ENCODE measurements at regions not wholly inside any gene's neighbourhood (a gene's known extent, or its start where the extent isn't known, plus 50 kb on each side); places are given as distances from the start of the nearest gene placed in this dataset.
A peak's percentile ranks its signal among the peaks of the same experiment; 100 is the strongest.

DNA sequence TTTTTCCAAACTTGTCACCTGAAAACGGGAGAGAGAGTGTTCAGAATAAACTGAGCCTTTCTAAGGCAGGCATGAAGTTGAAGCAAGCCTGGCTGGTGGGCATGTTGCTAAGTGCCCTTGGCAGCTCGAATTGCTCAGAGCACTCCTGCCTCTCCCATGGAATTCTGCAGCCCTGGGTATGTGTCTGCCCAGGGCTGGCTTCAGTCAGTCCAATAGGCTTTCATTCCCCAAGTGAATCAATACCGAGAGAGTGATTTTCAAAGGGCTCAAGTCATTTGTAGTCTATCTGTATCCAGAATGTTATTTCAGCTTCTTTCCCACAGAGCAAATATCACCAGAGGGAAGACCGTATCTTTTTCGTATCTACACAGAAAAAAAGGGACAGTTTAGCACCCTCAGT, 415.5 kb upstream of the COBL start:
- DNase-seq = no peak

DNA sequence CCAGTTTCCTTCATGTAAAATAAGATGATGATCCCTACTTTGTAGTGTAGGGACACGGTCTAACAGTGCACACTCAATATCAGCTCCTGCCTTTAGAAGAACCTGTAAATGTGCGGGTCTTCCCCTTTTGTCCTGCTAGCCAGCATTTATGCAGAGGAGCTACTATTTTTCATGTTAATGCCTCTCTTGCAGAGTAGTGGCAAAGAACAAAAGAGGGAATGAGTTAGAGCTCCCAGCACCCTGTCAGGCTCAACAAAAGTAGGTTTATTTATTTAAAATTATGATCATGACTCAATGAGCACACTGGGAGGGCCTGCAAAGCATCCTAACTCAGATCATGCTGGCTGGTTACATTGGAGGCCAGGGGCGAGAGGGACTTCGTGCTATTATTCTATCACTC, 414.5 kb upstream of the COBL start:
- no peak for DNase-seq

DNA sequence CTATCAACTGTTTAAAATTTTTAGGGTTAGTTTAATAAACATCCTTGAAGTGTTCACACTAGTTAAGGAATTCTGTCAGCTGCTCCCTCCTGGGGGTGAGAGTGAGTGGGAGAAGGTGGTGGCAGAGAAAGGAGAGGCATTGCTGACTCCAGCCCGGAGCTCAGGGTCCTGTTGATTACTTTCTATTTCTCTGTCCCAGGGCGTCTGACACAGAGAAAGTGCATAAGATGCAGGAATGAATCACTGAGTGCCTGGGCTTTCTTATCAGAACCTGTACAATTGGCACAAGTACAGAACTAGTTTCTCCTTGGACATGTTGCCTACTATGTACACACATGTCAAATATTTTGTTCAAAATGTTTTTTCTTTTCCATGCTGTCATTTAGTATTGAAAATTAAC, 410.8 kb upstream of the COBL start:
- no peak for DNase-seq

DNA sequence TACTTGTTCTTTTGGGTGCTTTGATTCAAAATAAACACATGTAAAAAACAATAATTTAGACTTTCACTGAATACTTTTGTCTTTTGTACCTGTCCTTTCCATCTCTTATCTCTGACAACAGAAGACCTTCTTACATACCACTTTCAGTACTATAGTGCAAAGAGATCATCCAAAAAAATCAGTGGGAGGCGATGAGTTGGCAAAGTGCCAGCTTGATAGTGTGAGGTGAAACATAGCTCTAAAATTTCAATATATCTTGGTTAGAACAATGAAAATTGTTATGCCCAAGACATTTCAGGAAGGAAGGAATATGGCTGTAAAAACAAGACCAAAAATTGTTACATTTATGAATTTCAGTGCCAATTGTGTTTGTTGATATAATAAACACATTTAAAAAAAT, 390.2 kb upstream of the COBL start:
- DNase-seq = no peak

DNA sequence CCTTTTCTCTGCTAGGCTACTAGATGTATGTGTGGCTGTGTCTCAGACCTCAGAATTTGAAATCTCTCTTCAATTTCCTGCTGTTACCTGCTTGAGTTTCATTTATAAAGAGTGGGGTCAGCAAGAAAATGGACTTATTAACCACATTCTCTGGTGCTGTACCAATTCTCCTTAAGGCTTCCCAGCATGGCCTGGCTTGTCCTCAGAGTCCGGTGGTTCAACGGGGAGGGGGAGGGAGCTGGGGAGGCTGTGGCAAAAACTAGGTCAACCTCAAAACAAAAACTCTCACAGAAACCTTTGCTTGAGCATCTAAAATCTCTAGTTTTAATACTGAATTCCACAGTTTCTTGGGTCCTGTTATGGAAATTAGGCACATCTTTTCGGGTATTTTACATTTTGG, 389.1 kb upstream of the COBL start:
- DNase-seq = no peak

DNA sequence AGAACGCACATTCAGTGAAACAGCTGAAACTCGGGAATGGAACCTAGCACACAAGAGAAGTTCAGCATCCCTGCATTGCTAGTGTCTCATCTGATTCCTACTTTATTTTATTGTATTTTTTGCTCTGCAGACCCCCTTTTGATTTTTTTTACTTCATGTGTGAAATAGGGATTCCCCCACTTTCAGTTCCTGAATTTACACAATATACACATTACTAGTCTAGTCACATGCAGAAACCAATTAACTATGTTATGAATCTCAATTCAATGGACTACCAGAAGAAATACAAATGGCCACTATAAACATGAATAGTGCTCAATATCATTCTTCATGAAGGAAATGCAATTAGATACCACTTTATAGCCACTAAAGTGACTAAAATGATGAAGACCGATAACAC, 386.1 kb upstream of the COBL start:
- DNase-seq = no peak

DNA sequence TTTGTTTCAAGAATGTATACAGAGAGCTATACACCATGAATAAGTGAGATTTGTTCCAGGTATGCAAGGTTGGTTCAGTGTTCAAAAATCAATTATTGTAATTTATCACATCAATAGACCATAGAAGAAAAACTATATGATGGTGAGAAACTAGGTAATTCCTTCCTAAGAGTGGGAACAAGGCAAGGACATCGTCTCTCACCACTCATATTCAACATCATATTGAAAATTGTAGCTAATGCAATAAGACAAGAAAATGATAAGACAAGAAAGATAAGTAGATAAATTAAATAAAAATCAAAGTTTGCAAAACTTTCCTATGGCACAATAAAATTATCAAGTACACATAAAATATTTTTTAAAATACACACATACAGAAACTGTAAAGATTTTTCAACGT, 385.3 kb upstream of the COBL start:
- DNase-seq = no peak

DNA sequence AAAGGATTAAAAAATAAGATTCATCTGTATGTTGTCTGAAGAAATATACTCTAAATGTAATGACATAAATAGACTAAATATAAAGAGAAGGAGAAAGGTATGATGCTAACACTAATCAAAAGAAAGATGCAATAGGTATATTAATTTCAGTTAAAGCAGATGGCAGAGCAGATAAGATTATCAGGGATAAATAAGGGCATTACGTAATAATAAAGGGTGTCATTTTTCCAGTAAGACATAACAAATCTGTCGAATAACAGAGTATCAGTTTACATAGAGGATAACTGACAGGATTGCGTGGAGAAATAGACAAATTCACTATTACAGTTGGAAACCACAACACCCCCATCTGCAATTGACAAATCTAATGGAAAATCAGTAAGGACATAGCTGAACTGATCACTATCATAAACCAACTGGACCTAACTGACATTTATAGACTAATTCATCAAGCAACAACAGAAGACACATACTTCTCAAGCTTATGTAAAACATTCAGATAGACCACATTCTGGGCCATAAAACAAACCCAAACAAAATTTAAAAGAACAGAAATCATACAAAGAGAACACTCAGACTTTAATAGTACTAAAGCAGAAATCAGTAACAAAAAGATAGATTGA, 384.1 kb upstream of the COBL start:
- no peak for DNase-seq

DNA sequence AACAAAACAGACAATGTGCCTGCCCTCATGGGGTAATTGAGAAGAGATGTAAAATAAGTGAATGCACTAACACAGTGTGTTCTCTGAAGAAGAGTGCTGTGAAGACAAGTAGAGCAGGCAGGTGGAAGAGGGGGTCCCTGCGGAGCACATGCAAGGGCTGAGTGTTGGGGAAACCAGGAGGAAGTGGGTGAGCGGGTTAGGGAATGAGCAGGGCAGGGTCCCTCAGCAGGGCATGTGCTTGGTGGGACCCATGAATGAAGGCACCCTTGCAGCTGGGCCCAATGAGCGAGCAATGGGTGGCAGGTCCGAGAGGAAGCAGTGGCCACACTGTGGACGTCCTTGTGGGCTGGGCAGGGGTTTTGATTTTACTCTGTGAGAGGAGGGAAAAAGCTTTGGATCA, 376.6 kb upstream of the COBL start:
- DNase-seq = no peak

DNA sequence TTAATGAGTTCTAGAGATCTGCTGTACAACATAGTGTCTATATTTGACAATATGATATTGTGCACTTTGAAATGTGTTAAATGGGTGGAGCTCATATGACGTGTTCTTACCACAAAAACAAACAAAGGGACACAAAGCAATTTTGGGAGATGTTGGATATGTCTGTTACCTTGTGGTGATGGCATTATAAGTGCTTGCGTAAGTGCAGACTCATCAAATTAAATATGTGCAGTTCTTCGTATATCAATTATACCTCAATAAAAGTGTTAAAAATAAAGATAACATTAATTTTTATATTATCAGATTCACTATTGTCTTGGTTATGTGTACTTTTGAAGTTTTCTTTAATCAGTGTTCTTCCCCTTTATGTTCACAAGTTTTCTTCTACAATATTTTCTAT, 372.9 kb upstream of the COBL start:
- no peak for DNase-seq

DNA sequence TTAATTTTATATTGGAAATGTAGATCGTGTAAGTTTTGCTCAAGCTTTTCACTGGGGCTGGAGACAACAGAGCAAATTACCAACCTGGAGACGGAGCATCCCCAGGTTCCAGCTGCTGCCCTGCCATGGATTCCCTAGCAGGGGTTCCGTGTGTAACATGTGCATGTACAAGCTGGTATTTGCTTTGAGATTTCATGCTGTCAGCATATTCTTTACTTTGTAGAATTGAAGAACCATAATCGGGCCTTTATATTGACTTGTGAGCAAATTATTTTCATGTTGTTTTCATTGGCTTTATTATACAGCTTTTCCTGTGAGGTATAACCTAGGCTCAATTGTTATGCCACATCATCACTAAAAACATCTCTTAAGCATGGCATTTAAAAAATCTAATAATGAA, 369.2 kb upstream of the COBL start:
- no peak for DNase-seq

DNA sequence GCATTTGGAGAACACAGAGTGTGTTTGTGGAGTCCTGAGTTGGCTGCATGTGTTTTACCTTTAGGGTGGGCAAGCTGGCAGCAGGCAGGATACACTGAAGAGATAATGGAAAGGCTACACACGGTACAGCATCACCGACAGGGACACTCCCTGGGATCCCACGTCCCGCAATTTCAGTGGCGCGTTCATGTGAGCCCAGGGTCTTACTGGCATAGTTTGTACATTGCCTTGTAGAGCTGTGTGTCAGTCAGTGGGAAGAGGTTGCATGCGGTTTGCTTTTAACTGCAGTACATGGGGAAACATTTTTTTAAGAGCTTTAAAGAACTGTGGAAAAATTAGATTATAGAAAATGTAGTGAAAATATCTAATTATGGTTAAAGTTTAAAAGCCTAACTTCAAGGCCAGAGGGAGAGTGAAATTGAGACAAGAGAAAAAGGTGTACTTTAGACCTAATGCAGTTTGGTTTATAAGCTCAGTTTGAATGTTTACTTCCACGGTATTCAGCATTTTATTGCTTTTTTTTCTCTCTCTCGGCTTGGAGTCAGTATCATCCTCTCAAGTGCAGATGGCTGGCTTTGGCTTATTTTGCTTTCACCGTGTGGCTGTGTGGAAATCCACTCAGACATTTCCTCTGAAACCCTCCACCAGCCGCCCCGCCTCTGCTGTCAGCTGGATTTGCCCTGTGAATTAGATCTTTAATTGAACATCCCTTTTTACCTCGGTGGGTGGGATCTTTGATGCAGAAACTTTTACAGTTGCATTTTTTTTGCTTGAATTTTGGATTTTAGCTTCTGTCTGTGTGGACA, 364.2 kb upstream of the COBL start:
- no peak for DNase-seq

DNA sequence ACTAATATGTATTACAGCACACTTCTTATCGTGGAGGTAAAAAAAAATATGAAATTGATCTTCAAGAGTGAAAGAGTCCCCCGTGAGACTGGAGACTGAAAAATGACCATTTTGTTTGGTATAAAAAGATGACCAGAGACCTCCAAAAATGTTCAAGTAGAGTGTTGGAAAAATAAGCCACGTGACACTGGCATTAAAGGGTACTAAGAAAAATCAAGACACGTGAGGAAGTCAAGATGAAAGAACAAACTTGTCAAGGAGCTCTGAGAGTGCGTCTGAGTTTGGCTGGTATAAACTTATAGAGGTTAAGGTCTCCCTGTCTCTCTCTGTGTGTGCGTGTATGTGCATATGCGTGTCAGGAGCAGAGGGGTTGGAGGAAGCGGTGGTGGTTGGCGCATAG, 362.7 kb upstream of the COBL start:
- no peak for DNase-seq

DNA sequence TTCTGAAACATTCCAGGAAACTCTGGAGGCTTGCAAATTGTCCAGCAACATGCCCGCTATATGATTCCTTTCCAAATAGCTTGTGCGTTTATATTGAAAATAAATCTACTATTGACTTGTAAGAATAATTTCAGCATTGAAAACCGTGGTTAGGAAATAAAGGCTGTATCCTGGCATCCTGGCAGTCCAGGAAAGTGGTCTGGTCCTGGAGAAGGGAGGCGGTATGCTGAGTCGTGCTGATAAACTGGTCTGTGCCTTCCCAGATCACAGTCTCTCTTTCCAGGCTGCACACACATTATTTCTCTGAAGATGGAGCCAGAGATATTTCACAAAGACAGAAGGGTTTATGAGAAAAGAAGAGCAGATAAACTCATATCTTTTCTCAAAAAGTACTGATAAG, 350.1 kb upstream of the COBL start:
- DNase-seq = no peak

DNA sequence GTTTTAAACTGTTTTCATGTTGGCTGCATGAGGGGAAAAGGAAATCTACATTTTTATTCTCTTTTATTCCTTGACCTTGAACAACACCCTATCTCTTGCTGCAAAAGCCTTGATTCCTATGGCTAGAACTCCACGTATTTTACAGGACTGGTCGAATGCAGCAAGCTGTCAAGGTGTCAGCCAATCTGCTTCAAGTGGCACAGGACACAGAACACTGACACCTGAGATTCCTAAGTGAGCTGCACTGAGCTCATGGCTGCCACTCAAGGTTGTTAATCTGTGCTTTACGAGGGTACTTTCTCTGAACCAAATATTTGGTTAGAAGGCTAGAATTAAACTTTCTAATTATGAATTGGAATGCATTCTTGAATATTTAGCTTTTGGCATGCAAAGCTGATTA, 349.7 kb upstream of the COBL start:
- DNase-seq = no peak

DNA sequence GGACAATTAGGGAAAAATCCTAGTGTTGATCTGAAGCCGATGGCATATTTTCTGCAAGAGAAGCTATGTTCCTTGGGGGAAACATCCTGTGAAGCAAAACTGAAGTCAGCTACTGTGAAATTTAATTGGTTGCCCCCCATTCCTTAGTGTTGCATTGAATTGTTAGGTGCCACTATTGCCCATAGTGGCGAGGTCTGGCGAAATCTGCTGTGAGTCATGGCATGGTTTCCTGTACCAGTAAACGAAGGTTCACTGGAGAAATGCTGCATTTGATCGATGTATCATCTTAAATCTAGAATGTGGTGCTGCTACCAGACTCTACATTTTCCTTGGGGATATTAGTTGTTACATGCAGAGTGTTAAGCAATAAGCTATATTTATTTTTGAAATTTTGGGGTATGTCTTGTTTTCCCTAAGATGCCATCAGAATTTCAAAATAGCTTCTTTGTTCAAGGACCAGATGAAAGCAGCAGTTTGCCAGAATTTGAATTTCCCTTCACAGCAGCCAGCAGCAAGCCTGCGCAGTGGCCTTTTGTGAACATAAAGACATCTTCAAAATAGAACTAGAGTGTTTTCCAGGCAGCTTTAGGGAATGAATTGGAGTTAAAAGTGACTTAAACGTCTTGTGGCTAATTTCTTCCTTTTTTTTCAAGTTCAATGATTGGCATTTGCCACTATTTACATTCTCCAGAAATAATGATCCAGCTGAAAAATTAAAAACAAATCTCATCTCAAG, 348.6 kb upstream of the COBL start:
- peak; percentile 3 for DNase-seq

DNA sequence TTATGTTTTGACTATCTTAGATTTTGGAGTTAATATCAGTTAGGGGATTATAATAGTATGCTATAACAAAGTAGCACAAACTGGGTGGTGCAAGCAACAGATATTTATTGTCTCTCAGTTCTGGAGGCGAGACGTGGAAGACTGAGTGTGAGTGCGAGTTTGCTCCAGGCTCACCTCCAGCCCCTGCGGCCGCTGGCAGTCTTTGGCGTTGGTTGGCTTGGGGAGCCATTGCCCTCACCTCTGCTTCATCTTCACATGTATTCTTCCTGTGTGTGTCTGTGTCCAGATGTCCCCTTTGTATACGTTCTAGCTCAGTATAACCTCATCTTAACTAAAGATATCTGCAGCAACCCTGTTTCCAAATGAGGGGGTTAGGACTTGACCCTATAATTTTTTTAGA, 343.9 kb upstream of the COBL start:
- DNase-seq = no peak

DNA sequence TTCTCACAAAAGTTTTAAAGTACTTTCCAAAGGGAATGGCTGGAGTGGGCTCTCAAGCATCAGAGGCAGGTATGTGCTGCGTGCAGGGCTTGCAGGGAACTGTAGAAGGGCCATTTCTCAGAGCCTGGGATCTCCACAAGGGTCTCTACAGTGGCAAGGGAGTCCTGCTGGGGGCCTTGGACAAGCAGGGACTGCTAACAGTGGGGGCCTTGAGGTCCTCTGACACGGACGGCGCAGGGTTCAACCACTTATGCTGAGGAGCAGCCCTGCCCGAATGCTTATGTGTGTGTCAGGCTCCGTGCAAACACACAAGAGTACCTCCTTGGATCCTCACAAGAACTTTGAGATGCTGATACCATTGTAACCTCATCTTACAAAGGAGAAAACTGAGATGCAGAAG, 342.1 kb upstream of the COBL start:
- DNase-seq = no peak

DNA sequence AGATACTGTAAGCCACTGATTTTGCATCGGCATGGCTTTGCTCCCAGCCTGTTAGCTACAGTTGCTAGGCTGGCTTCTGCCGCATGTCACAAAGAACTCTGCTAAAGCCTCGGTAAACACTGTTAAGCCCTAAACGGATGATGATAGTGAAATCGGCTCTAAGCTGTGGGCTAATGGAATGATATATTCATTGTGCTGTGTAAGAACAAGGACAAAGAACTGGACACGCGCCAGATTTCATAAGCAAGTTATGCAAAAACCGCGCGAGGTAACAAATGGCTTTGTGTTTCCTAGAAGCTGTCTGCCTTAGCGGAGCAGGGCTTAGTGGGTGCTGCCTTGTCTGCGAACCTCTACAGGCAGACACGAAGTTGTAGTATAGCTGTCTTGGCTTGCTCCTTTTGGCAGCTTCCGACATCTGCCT, 331.3 kb upstream of the COBL start:
- DNase-seq = no peak

DNA sequence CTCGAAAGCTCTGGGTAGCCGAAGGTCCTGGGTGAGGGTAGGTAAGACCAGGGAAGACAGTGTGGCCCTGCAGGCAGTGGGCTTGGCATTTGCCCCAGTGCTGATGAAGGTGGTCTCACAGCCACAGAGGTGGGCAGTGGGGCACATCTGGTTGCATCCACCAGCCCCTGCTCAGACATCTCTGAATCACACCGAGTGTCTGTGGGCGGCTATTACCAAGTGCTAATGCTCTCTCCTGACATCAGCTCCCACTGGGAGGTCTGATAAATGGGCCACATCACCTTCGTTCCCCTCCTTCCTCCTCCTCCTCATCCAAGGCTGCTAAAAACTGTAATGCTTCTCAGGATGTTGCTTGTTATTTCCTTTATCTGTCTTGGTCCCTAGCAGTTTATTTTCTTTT, 330.9 kb upstream of the COBL start:
- no peak for DNase-seq

DNA sequence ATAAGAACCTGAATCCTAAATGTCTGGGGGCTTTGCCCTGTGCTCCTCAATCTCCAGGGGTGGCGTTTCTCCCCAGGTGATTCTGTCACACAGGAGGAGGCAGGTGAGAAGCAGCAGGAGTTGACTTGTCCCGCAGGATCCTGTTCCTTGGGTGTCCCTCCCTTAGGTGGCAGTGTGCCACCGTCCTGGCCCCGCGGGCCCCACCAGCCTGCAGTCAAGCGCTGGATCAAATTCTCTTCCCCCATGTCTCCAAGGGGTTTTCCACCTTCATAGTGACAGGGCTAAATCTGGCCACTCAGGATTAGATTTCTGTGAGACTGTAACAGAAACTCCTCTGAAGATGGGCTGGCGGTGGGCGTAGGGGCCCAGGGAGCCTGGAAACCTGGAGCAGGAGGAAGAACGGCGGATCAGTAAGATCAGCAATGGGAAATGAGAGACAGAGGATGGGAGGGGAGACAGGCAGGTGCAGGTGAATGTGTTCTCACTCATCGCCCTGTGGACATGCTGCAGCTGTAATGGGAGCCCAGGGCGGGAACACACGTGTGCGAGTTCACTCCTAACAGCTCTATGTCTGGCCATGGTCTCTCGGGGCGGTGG, 329.2 kb upstream of the COBL start:
- DNase-seq = no peak

DNA sequence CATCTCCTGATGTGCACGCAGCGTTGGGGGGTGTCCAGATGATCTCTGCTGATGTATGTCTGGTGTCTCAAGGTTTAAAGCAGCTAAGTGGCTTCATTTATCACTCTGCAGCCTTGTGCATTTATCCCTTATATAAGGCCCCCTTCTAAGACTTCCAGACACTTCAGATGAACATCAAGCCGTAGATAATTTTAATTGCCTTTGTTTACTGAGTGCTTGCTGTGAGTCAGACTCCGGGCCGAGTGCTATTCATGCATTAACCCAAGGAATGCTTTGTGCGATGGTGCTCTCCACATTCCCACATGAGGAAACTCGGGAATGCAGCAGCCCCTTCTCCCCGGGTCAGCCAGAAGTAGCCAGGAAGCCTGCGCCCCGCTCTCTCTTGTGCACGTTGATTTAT, 328.6 kb upstream of the COBL start:
- no peak for DNase-seq

DNA sequence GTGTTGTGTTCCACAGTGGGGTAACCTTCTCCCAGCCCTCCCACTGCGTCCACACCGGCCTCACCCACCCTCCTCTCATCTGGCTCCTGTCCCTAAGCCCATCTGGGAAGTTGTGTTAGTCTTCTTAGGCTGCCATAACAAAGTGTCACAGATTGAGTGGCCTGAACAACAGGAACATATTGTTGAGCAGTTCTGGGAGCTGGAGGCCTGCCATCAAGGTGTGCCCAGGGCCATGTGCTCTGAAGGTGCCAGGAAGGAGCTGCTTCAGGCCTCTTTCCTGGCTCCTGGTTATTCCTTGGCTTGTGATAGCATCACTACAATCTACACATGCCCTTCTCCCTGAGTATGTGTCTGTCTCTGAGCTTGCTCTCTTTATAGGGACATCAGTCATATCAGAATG, 327.6 kb upstream of the COBL start:
- DNase-seq = no peak

DNA sequence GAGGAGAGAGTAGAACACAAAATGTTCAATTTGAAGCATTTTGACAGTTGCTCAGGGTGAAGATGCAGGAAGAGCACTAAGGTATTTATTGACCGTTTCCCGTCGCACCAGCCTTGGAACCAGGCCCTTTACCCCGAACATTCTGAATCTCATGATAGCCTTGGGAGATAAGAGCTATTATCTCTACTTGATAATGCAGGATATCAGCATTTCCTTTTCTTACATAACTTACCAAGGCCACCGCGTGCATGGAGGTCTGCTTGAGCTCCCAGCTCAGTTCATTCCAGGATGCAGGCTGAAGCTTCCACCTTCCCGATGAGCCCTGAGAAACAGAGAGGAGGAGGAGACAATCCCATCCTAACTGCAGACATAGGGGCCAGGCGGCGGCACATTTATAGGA, 324.2 kb upstream of the COBL start:
- no peak for DNase-seq

All from NK-92 treated with Interleukin-12 subunit alpha and Interleukin-12 subunit beta, amount 100 ng/mL, for 24 hours (cell line).